Peyer's patch (tissue), 4 donors: ENCODE measurements at regions not wholly inside any gene's neighbourhood (a gene's known extent, or its start where the extent isn't known, plus 50 kb on each side); places are given as distances from the start of the nearest gene placed in this dataset.
"Not testable (repeated sequence)": the region's sequence is repeated elsewhere in the genome, so short reads cannot be mapped to it uniquely, and the experiment has no call there.

Experiments
- DNase-seq, 3 donors: peaks; one replicate each; pipeline ENCODE4 v3.0.0-alpha.2; 2017 to 2019
- H3K27ac ChIP-seq, 4 donors: fragments of 200-600 bp; sonication (generic); one replicate each; pipeline ENCODE4 v1.5.1; 2016 to 2019
- H3K27me3 ChIP-seq, 2 donors: fragments of 200-600 bp; sonication (generic); one replicate each; pipeline ENCODE4 v1.5.1; 2019
- H3K36me3 ChIP-seq, 3 donors: fragments of 200-600 bp; sonication (generic); one replicate each; pipeline ENCODE4 v1.5.1; 2016 to 2019
- H3K4me1 ChIP-seq, 4 donors: fragments of 200-600 bp; sonication (generic); one replicate each; pipeline ENCODE4 v1.5.1; 2016 to 2019
- H3K4me3 ChIP-seq, 4 donors: fragments of 200-600 bp; sonication (generic); 1 replicate in 3 of 4; 2 replicates in 1 of 4; pipeline ENCODE4 v1.5.1; 2016 to 2019; ENCODE audit warnings: mild to moderate bottlenecking in 1 of 4
- H3K9me3 ChIP-seq, 4 donors: fragments of 200-600 bp; sonication (generic); one replicate each; pipeline ENCODE4 v1.5.1; 2016 to 2019; ENCODE audit warnings: mild to moderate bottlenecking in 1 of 4
- CTCF ChIP-seq, 6 experiments: fragments of 450-650 bp in 4 of 6; fragments of 200-600 bp in 2 of 6; sonication (generic) in 1 of 6; IDR thresholded peaks; one replicate each; pipeline ENCODE4 v1.5.1; 2017 to 2019; ENCODE audit warnings: antibody characterized with exemption in 6 of 6, mild to moderate bottlenecking in 3 of 6, moderate library complexity in 1 of 6
- POLR2A ChIP-seq, 2 donors: fragments of 450-650 bp; IDR thresholded peaks; one replicate each; pipeline ENCODE4 v1.5.1; 2017; ENCODE audit warnings: antibody characterized with exemption in 2 of 2, mild to moderate bottlenecking in 2 of 2, moderate library complexity in 2 of 2

- no peak overlapping the region for H3K4me3 ChIP-seq
- H3K27ac ChIP-seq: no peak overlapping the region
- H3K36me3 ChIP-seq: no peaks in the 10 kb centered on the region
- no peaks in the 10 kb centered on the region for H3K4me1 ChIP-seq
- no peaks in the 10 kb centered on the region for H3K27me3 ChIP-seq
- TF ChIP-seq POLR2A (IDR thresholded peaks at IDR 0.05) (no peak), CTCF (IDR thresholded peaks at IDR 0.05) (no peak)
- H3K9me3 ChIP-seq: no peaks in the 10 kb centered on the region
- no peak for DNase-seq
Observed at GRCh38 chr2:187617905-187618304, 63.7 kb upstream of the TFPI start.

- no peaks in the 10 kb centered on the region for H3K27me3 ChIP-seq
- H3K4me3 ChIP-seq: no peak overlapping the region
- no peaks in the 10 kb centered on the region for H3K4me1 ChIP-seq
- DNase-seq: no peak
- no peak overlapping the region for H3K27ac ChIP-seq
- TF ChIP-seq CTCF (IDR thresholded peaks at IDR 0.05): no peak
- TF ChIP-seq POLR2A (IDR thresholded peaks at IDR 0.05): no peak
- no peaks in the 10 kb centered on the region for H3K9me3 ChIP-seq
- no peaks in the 10 kb centered on the region for H3K36me3 ChIP-seq
Observed at GRCh38 chr2:187618813-187619212, 64.6 kb upstream of the TFPI start.

DNA sequence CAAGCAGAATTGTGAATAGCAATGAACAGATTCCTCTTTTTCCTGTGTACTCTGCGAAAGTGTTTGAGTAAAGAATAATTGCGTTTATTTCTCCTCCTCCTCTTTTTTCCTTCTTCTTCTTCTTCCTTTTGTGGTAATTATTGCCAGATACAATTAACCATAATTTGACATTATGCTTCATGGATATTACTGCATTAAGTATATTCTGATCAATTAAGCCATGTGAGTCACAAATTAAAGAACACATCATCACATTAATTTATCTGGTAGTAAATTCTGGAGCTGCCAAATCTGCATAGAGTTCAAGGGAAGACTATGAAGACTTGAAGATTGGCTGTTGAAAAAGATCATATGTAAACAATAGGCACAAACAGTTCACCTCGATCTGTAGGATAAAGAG lies 72.9 kb upstream of the TFPI start:
- no peak overlapping the region for H3K27ac ChIP-seq
- H3K27me3 ChIP-seq: no peaks in the 10 kb centered on the region
- H3K4me3 ChIP-seq: no peak overlapping the region
- DNase-seq: no peak
- H3K9me3 ChIP-seq: no peaks in the 10 kb centered on the region
- no peaks in the 10 kb centered on the region for H3K4me1 ChIP-seq
- no peaks in the 10 kb centered on the region for H3K36me3 ChIP-seq
- no peak for TF ChIP-seq CTCF (IDR thresholded peaks at IDR 0.05)
- TF ChIP-seq POLR2A (IDR thresholded peaks at IDR 0.05): no peak

DNA sequence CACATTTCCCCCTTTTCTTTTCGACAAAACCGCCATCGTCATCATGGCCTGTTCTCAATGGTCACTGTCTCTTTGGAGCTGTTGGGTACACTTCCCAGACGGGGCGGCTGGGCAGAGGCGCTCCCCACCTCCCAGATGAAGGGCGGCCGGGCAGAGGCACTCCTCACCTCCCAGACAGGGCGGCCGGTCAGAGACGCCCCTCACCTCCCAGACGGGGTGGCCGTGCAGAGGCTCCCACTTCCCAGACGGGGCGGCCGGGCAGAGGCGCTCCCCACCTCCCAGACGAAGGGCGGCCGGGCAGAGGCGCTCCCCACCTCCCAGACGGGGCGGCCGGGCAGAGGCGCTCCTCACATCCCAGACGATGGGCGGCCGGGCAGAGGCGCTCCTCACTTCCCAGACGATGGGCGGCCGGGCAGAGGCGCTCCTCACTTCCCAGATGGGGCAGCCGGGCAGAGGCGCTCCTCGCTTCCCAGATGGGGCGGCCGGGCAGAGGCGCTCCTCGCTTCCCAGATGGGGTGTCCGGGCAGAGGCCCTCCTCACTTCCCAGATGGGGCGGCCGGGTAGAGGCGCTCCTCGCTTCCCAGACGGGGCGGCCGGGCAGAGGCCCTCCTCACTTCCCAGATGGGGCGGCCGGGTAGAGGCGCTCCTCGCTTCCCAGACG lies 82.6 kb upstream of the TFPI start:
- DNase-seq, H3K36me3 ChIP-seq, H3K4me3 ChIP-seq, H3K9me3 ChIP-seq, H3K27ac ChIP-seq, H3K27me3 ChIP-seq, H3K4me1 ChIP-seq: not testable (repeated sequence)

- H3K4me3 ChIP-seq, H3K36me3 ChIP-seq, H3K27me3 ChIP-seq, H3K27ac ChIP-seq, DNase-seq, H3K9me3 ChIP-seq, H3K4me1 ChIP-seq: not testable (repeated sequence)
Observed at GRCh38 chr2:187637392-187637740, 83.1 kb upstream of the TFPI start.

- not testable (repeated sequence) for H3K4me3 ChIP-seq, H3K4me1 ChIP-seq, DNase-seq, H3K27ac ChIP-seq, H3K36me3 ChIP-seq, H3K27me3 ChIP-seq, H3K9me3 ChIP-seq
Observed at GRCh38 chr2:187637771-187638170, 83.5 kb upstream of the TFPI start.

DNA sequence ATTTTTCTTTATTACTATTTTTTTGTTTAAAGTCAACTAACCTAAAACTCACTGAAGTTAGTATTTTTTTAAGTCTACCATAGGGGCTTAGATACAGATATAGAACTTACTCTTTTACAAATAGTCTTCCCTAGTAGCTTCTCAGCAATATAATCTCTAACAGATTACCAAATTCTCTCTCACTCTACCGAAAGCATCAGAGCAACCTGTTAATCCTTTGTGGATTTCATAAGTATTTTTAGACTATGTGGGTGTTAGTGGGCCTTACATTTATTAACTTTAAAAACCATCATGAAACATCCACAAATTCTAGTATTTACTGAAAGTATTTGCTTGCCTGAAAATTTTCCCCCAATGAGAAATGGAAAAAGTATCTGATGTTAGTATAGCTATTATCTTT lies 84.6 kb upstream of the TFPI start:
- DNase-seq: no peak
- H3K9me3 ChIP-seq: no peaks in the 10 kb centered on the region
- no peaks in the 10 kb centered on the region for H3K4me1 ChIP-seq
- no peak for TF ChIP-seq POLR2A (IDR thresholded peaks at IDR 0.05)
- no peak for TF ChIP-seq CTCF (IDR thresholded peaks at IDR 0.05)
- H3K27ac ChIP-seq: no peak overlapping the region
- H3K36me3 ChIP-seq: no peaks in the 10 kb centered on the region
- no peak overlapping the region for H3K4me3 ChIP-seq
- no peaks in the 10 kb centered on the region for H3K27me3 ChIP-seq
